K562 (cell line): ENCODE measurements at regions not wholly inside any gene's neighbourhood (a gene's known extent, or its start where the extent isn't known, plus 50 kb on each side); places are given as distances from the start of the nearest gene placed in this dataset.

Experiments used
- ATAC-seq: fragments of 200-7000 bp; cut with Tn5 transposase; 3 replicates; pipeline ENCODE4 v1.9.1; 2020; ENCODE audit warnings: moderate library complexity
- BruUV-seq: library from RNA; stranded (reverse); fragments of 400-500 nt; replicated peaks from 2 replicates; lab custom pipeline; 2021; lab: Mats Ljungman, UMichigan
- CTCF ChIA-PET: fragments of 300-600 bp; formaldehyde crosslinking; extraction: SDS; loops from one replicate; lab custom pipeline; 2021; ENCODE audit warnings: low intra/inter-chr PET ratio; lab: Yijun Ruan, JAX
- POLR2A ChIA-PET: fragments of 300-600, 350-650 bp; sonication (Branson Sonifier 250); formaldehyde crosslinking; extraction: SDS; loops from one replicate; lab custom pipeline; 2021; ENCODE audit warnings: antibody characterized with exemption, inconsistent platforms; lab: Yijun Ruan, JAX
- DNase-seq, 4 experiments: peaks; one replicate each; pipeline versions ENCODE4 v3.0.0 to v3.0.0-alpha.2; 2011 to 2018; ENCODE audit warnings: low spot score in 3 of 4, mixed read lengths in 3 of 4; ENCODE audit errors: extremely low read depth in 1 of 4
- FAIRE-seq: peaks from 2 replicates; lab custom pipeline; 2011; peaks lifted over from hg19 to GRCh38; lab: Jason Lieb, UNC
- H2AFZ ChIP-seq: 2 replicates; pipeline ENCODE4 v1.6.0; 2011; ENCODE audit warnings: low read depth, low read length, control low read depth, inconsistent platforms
- H3K27ac ChIP-seq: fragments of 200-600 bp; 3 replicates; pipeline ENCODE4 v1.8.0; 2011; ENCODE audit warnings: low read depth, mild to moderate bottlenecking, control low read depth, inconsistent platforms, low read length, moderate library complexity, mixed read lengths; ENCODE audit errors: extremely low read depth
- H3K27me3 ChIP-seq, 2 experiments: fragments of 300-600 bp in 1 of 2; 2 replicates in 1 of 2; 3 replicates in 1 of 2; pipeline versions ENCODE4 v1.6.0 to v1.8.0; 2011; ENCODE audit warnings: inconsistent platforms in 2 of 2, low read length in 2 of 2, mild to moderate bottlenecking in 1 of 2, mixed read lengths in 1 of 2, moderate library complexity in 1 of 2; ENCODE audit not compliant: control insufficient read depth in 2 of 2, insufficient read depth in 2 of 2
- H3K36me3 ChIP-seq: fragments of 300-600 bp; 3 replicates; pipeline ENCODE4 v1.8.0; 2011; ENCODE audit warnings: mild to moderate bottlenecking, low read length, inconsistent platforms; ENCODE audit not compliant: control insufficient read depth, insufficient read depth
- H3K4me1 ChIP-seq, 2 experiments: fragments of 200-600 bp in 1 of 2; replicated peaks in 1 of 2; 2 replicates in 1 of 2; 3 replicates in 1 of 2; pipeline versions ENCODE4 v1.5.1 to v1.8.0; 2011; ENCODE audit warnings: inconsistent platforms in 2 of 2, low read length in 2 of 2, mild to moderate bottlenecking in 1 of 2, mixed read lengths in 1 of 2, moderate library complexity in 1 of 2; ENCODE audit not compliant: control insufficient read depth in 2 of 2, insufficient read depth in 2 of 2
- H3K4me2 ChIP-seq: 2 replicates; pipeline ENCODE4 v1.6.1; 2011; ENCODE audit warnings: low read length, control low read depth, inconsistent platforms, mixed read lengths; ENCODE audit not compliant: insufficient read depth
- H3K4me3 ChIP-seq: fragments of 200-600 bp; sonication (generic), shearing (Covaris generic); 2 replicates; pipeline ENCODE4 v1.5.1; 2016; ENCODE audit warnings: control low read depth, inconsistent platforms
- H3K79me2 ChIP-seq: fragments of 200-600 bp; 3 replicates; pipeline ENCODE4 v1.8.0; 2011; ENCODE audit warnings: low read length, inconsistent platforms; ENCODE audit not compliant: control insufficient read depth, insufficient read depth
- H3K9ac ChIP-seq, 2 experiments: 2 replicates each; pipeline versions ENCODE4 v1.6.0 to v1.6.1; 2011; ENCODE audit warnings: low read depth in 2 of 2, low read length in 2 of 2, control low read depth in 1 of 2, inconsistent platforms in 1 of 2, mild to moderate bottlenecking in 1 of 2, mixed read lengths in 1 of 2; ENCODE audit not compliant: insufficient read depth in 1 of 2
- H3K9me1 ChIP-seq: one replicate; pipeline ENCODE4 v1.6.0; 2011; ENCODE audit warnings: inconsistent platforms, mild to moderate bottlenecking, low read length, moderate library complexity; ENCODE audit not compliant: control insufficient read depth, insufficient read depth
- H3K9me3 ChIP-seq: replicated peaks from 2 replicates; pipeline ENCODE4 v1.5.1; 2011; ENCODE audit warnings: low read depth, low read length, inconsistent platforms; ENCODE audit not compliant: control insufficient read depth, insufficient read depth
- H4K20me1 ChIP-seq: replicated peaks from 2 replicates; pipeline ENCODE4 v1.6.1; 2011; ENCODE audit warnings: low read length, inconsistent platforms, mixed read lengths; ENCODE audit not compliant: control insufficient read depth, insufficient read depth
- DIDO1 ChIP-seq: fragments of 450-650 bp; IDR thresholded peaks from 2 replicates; pipeline ENCODE4 v1.6.1; 2016; ENCODE audit warnings: low read depth, missing biosample characterization, missing genetic modification characterization
- ETV1 ChIP-seq: fragments of 450-650 bp; conservative IDR thresholded peaks from 2 replicates; pipeline ENCODE4 v1.6.1; 2016; ENCODE audit warnings: missing genetic modification characterization, control low read depth, low read depth, missing compliant biosample characterization
- FOXK1 ChIP-seq: sonication (generic); formaldehyde crosslinking; IDR thresholded peaks from 2 replicates; pipeline ENCODE4 v1.8.0; 2022; ENCODE audit warnings: missing genetic modification reagents, mild to moderate bottlenecking, borderline replicate concordance
- HBP1 ChIP-seq: fragments of 450-650 bp; formaldehyde crosslinking; IDR thresholded peaks from 2 replicates; pipeline ENCODE4 v1.4.0; 2022; ENCODE audit warnings: missing genetic modification characterization
- HIVEP1 ChIP-seq: fragments of 250-450 bp; sonication (Bioruptor Pico); IDR thresholded peaks from 2 replicates; pipeline ENCODE4 v1.4.0; 2020; ENCODE audit warnings: mild to moderate bottlenecking
- MLLT1 ChIP-seq, 2 experiments: fragments of 450-650 bp; IDR thresholded peaks; 2 replicates each; pipeline ENCODE4 v1.6.1; 2016
- NR1H2 ChIP-seq: sonication (generic); formaldehyde crosslinking; IDR thresholded peaks from 2 replicates; pipeline ENCODE4 v1.4.0; 2020; ENCODE audit warnings: mild to moderate bottlenecking, missing genetic modification reagents
- PCBP1 ChIP-seq: fragments of 200-400 bp; formaldehyde crosslinking; IDR thresholded peaks from 2 replicates; pipeline ENCODE4 v1.6.1; 2018; ENCODE audit warnings: mild to moderate bottlenecking, low read depth, low read length; ENCODE audit not compliant: poor library complexity, severe bottlenecking
- RREB1 ChIP-seq: fragments of 250-450 bp; sonication (Bioruptor Pico); IDR thresholded peaks from 2 replicates; pipeline ENCODE4 v1.4.0; 2020
- ZBTB26 ChIP-seq: fragments of 450-650 bp; formaldehyde crosslinking; IDR thresholded peaks from 2 replicates; pipeline ENCODE4 v1.4.0; 2022; ENCODE audit warnings: missing genetic modification characterization
- ZNF143 ChIP-seq: sonication (generic); formaldehyde crosslinking; IDR thresholded peaks from 2 replicates; pipeline ENCODE4 v1.9.0; 2022; ENCODE audit warnings: mild to moderate bottlenecking, missing genetic modification reagents
- ZNF316 ChIP-seq: fragments of 450-650 bp; IDR thresholded peaks from 2 replicates; pipeline ENCODE4 v1.6.1; 2016
- ZNF511 ChIP-seq: sonication (generic); formaldehyde crosslinking; IDR thresholded peaks from 2 replicates; pipeline ENCODE4 v1.8.0; 2022; ENCODE audit warnings: mild to moderate bottlenecking, missing genetic modification reagents
- WGBS: fragments of 100-300 bp; shearing (Covaris generic); methylation state at CpG from one replicate; pipeline ENCODE4 v1.1.6; 2016; ENCODE audit warnings: low coverage, mixed read lengths; ENCODE audit not compliant: insufficient coverage; ENCODE audit errors: missing lambda C conversion rate; 5-methylcytosine and 5-hydroxymethylcytosine counted together
- in situ Hi-C: fragments of 300-500 bp; cut with MboI; formaldehyde crosslinking; loops from 4 replicates; pipeline ENCODE4 v1.15.0; 2018; ENCODE audit warnings: inconsistent platforms, mixed read lengths
- intact Hi-C: fragments of 100-400 bp; cut with micrococcal nuclease; formaldehyde crosslinking; loops from 2 replicates; pipeline ENCODE4 v1.14.2; 2022

- Histone ChIP-seq H3K27me3 (no peaks in the 10 kb centered on the region), H3K36me3 (no peaks in the 10 kb centered on the region), H3K9me1 (no peaks in the 10 kb centered on the region), H3K4me3 (no peak overlapping the region), H3K9me3 (no peaks in the 10 kb centered on the region), H3K79me2 (no peaks in the 10 kb centered on the region), H3K4me1 (no peaks in the 10 kb centered on the region), H4K20me1 (no peaks in the 10 kb centered on the region), H3K4me2 (no peak overlapping the region), H2AFZ (no peak overlapping the region), H3K9ac (no peak overlapping the region), H3K27ac (no peak overlapping the region)
- WGBS: 58% methylated on average over 2 of the region's 2 CpGs
- CTCF ChIA-PET: no interaction called here
- intact Hi-C loops: no loop called here
- POLR2A ChIA-PET: interaction anchor here (0.7 to 0.8 kb wide), 2 partner anchors 11 to 662 kb away, joined by 3 to 4 read pairs; no protein-coding TSS in a partner anchor
- no peak for DNase-seq
- no peak for FAIRE-seq
- in situ Hi-C loops: no loop called here
- BruUV-seq: no TSS peak
- no peak; the same call in 2 of the 3 replicates for ATAC-seq
- TF ChIP-seq DIDO1 (tag) (no peak), RREB1 (CRISPR knock-in tag) (no peak), FOXK1 (CRISPR knock-in tag) (no peak), HIVEP1 (no peak), MLLT1 (IDR thresholded peaks at IDR 0.05) (no peak), ZNF511 (CRISPR knock-in tag) (no peak), ETV1 (tag) (no peak), ZBTB26 (CRISPR knock-in tag) (no peak), HBP1 (CRISPR knock-in tag) (no peak), ZNF143 (CRISPR knock-in tag) (no peak), PCBP1 (no peak), ZNF316 (no peak), NR1H2 (CRISPR knock-in tag) (no peak)
Observed at GRCh38 chr11:16584569-16584968, 153.9 kb upstream of the C11orf58 start.
